Gastroesophageal sphincter (tissue), 3 donors: ENCODE measurements at regions not wholly inside any gene's neighbourhood (a gene's known extent, or its start where the extent isn't known, plus 50 kb on each side); places are given as distances from the start of the nearest gene placed in this dataset.

Experiments
- CTCF ChIP-seq, 4 experiments: fragments of 200-600 bp in 2 of 4; fragments of 450-650 bp in 2 of 4; sonication (generic) in 1 of 4; IDR thresholded peaks; one replicate each; pipeline ENCODE4 v1.5.1; 2017 to 2019; ENCODE audit warnings: antibody characterized with exemption in 4 of 4, mild to moderate bottlenecking in 2 of 4, moderate library complexity in 2 of 4
- EP300 ChIP-seq: sonication (generic); formaldehyde crosslinking; IDR thresholded peaks from one replicate; pipeline ENCODE4 v1.6.1; 2017; ENCODE audit warnings: antibody characterized with exemption, mild to moderate bottlenecking
- POLR2A ChIP-seq, 2 donors: fragments of 450-650 bp; IDR thresholded peaks; one replicate each; pipeline ENCODE4 v1.6.1; 2017; ENCODE audit warnings: antibody characterized with exemption in 2 of 2, mild to moderate bottlenecking in 2 of 2, moderate library complexity in 1 of 2
- POLR2AphosphoS5 ChIP-seq: sonication (generic); formaldehyde crosslinking; IDR thresholded peaks from one replicate; pipeline ENCODE4 v1.6.1; 2017; ENCODE audit warnings: antibody characterized with exemption

GRCh38 chr12:124151583-124151982, 143.3 kb upstream of the RFLNA start:
- no peak for TF ChIP-seq CTCF (IDR thresholded peaks at IDR 0.05)
- no peak for TF ChIP-seq POLR2AphosphoS5
- TF ChIP-seq EP300: no peak
- TF ChIP-seq POLR2A (IDR thresholded peaks at IDR 0.05): no peak
